K562 (cell line): ENCODE measurements at regions not wholly inside any gene's neighbourhood (a gene's known extent, or its start where the extent isn't known, plus 50 kb on each side); places are given as distances from the start of the nearest gene placed in this dataset.
A peak's percentile ranks its signal among the peaks of the same experiment; 100 is the strongest.

ENCODE experiments used
- ATAC-seq: fragments of 200-7000 bp; cut with Tn5 transposase; 3 replicates; pipeline ENCODE4 v1.9.1; 2020; ENCODE audit warnings: moderate library complexity
- BruUV-seq: library from RNA; stranded (reverse); fragments of 400-500 nt; replicated peaks from 2 replicates; lab custom pipeline; 2021; lab: Mats Ljungman, UMichigan
- CTCF ChIA-PET: fragments of 300-600 bp; formaldehyde crosslinking; extraction: SDS; loops from one replicate; lab custom pipeline; 2021; ENCODE audit warnings: low intra/inter-chr PET ratio; lab: Yijun Ruan, JAX
- POLR2A ChIA-PET: fragments of 300-600, 350-650 bp; sonication (Branson Sonifier 250); formaldehyde crosslinking; extraction: SDS; loops from one replicate; lab custom pipeline; 2021; ENCODE audit warnings: antibody characterized with exemption, inconsistent platforms; lab: Yijun Ruan, JAX
- DNase-seq, 4 experiments: peaks; one replicate each; pipeline versions ENCODE4 v3.0.0 to v3.0.0-alpha.2; 2011 to 2018; ENCODE audit warnings: low spot score in 3 of 4, mixed read lengths in 3 of 4; ENCODE audit errors: extremely low read depth in 1 of 4
- FAIRE-seq: peaks from 2 replicates; lab custom pipeline; 2011; peaks lifted over from hg19 to GRCh38; lab: Jason Lieb, UNC
- H2AFZ ChIP-seq: 2 replicates; pipeline ENCODE4 v1.6.0; 2011; ENCODE audit warnings: low read depth, low read length, control low read depth, inconsistent platforms
- H3K27ac ChIP-seq: fragments of 200-600 bp; 3 replicates; pipeline ENCODE4 v1.8.0; 2011; ENCODE audit warnings: low read depth, mild to moderate bottlenecking, control low read depth, inconsistent platforms, low read length, moderate library complexity, mixed read lengths; ENCODE audit errors: extremely low read depth
- H3K27me3 ChIP-seq, 2 experiments: fragments of 300-600 bp in 1 of 2; 2 replicates in 1 of 2; 3 replicates in 1 of 2; pipeline versions ENCODE4 v1.6.0 to v1.8.0; 2011; ENCODE audit warnings: inconsistent platforms in 2 of 2, low read length in 2 of 2, mild to moderate bottlenecking in 1 of 2, mixed read lengths in 1 of 2, moderate library complexity in 1 of 2; ENCODE audit not compliant: control insufficient read depth in 2 of 2, insufficient read depth in 2 of 2
- H3K36me3 ChIP-seq: fragments of 300-600 bp; 3 replicates; pipeline ENCODE4 v1.8.0; 2011; ENCODE audit warnings: mild to moderate bottlenecking, low read length, inconsistent platforms; ENCODE audit not compliant: control insufficient read depth, insufficient read depth
- H3K4me1 ChIP-seq, 2 experiments: fragments of 200-600 bp in 1 of 2; replicated peaks in 1 of 2; 2 replicates in 1 of 2; 3 replicates in 1 of 2; pipeline versions ENCODE4 v1.5.1 to v1.8.0; 2011; ENCODE audit warnings: inconsistent platforms in 2 of 2, low read length in 2 of 2, mild to moderate bottlenecking in 1 of 2, mixed read lengths in 1 of 2, moderate library complexity in 1 of 2; ENCODE audit not compliant: control insufficient read depth in 2 of 2, insufficient read depth in 2 of 2
- H3K4me2 ChIP-seq: 2 replicates; pipeline ENCODE4 v1.6.1; 2011; ENCODE audit warnings: low read length, control low read depth, inconsistent platforms, mixed read lengths; ENCODE audit not compliant: insufficient read depth
- H3K4me3 ChIP-seq: fragments of 200-600 bp; sonication (generic), shearing (Covaris generic); 2 replicates; pipeline ENCODE4 v1.5.1; 2016; ENCODE audit warnings: control low read depth, inconsistent platforms
- H3K79me2 ChIP-seq: fragments of 200-600 bp; 3 replicates; pipeline ENCODE4 v1.8.0; 2011; ENCODE audit warnings: low read length, inconsistent platforms; ENCODE audit not compliant: control insufficient read depth, insufficient read depth
- H3K9ac ChIP-seq, 2 experiments: 2 replicates each; pipeline versions ENCODE4 v1.6.0 to v1.6.1; 2011; ENCODE audit warnings: low read depth in 2 of 2, low read length in 2 of 2, control low read depth in 1 of 2, inconsistent platforms in 1 of 2, mild to moderate bottlenecking in 1 of 2, mixed read lengths in 1 of 2; ENCODE audit not compliant: insufficient read depth in 1 of 2
- H3K9me1 ChIP-seq: one replicate; pipeline ENCODE4 v1.6.0; 2011; ENCODE audit warnings: inconsistent platforms, mild to moderate bottlenecking, low read length, moderate library complexity; ENCODE audit not compliant: control insufficient read depth, insufficient read depth
- H3K9me3 ChIP-seq: replicated peaks from 2 replicates; pipeline ENCODE4 v1.5.1; 2011; ENCODE audit warnings: low read depth, low read length, inconsistent platforms; ENCODE audit not compliant: control insufficient read depth, insufficient read depth
- H4K20me1 ChIP-seq: replicated peaks from 2 replicates; pipeline ENCODE4 v1.6.1; 2011; ENCODE audit warnings: low read length, inconsistent platforms, mixed read lengths; ENCODE audit not compliant: control insufficient read depth, insufficient read depth
- C11orf30 ChIP-seq: fragments of 450-650 bp; IDR thresholded peaks from 2 replicates; pipeline ENCODE4 v1.6.1; 2016; ENCODE audit warnings: low read depth, mild to moderate bottlenecking
- CBFB ChIP-seq: sonication (generic); formaldehyde crosslinking; IDR thresholded peaks from 2 replicates; pipeline ENCODE4 v1.4.0; 2020; ENCODE audit warnings: mild to moderate bottlenecking, missing genetic modification reagents
- DPF2 ChIP-seq: fragments of 450-650 bp; IDR thresholded peaks from 2 replicates; pipeline ENCODE4 v1.6.1; 2016
- ELF4 ChIP-seq: fragments of 450-650 bp; formaldehyde crosslinking; IDR thresholded peaks from 2 replicates; pipeline ENCODE4 v1.4.0; 2022; ENCODE audit warnings: missing genetic modification characterization
- MAFF ChIP-seq: IDR thresholded peaks from 2 replicates; pipeline ENCODE4 v1.6.1; 2012; ENCODE audit warnings: low read length, improper control_type of control experiment
- MAFG ChIP-seq: fragments of 450-650 bp; conservative IDR thresholded peaks from 2 replicates; pipeline ENCODE4 v1.6.1; 2016; ENCODE audit warnings: missing genetic modification characterization, missing compliant biosample characterization
- NFE2L1 ChIP-seq: fragments of 450-650 bp; IDR thresholded peaks from 2 replicates; pipeline ENCODE4 v1.6.1; 2016; ENCODE audit warnings: missing genetic modification characterization, low read depth, mild to moderate bottlenecking, missing compliant biosample characterization, moderate library complexity, borderline replicate concordance
- RBFOX2 ChIP-seq: fragments of 200-400 bp; formaldehyde crosslinking; IDR thresholded peaks from 2 replicates; pipeline ENCODE4 v1.6.1; 2017; ENCODE audit warnings: low read depth, mild to moderate bottlenecking, low read length, moderate library complexity
- SMARCC2 ChIP-seq: fragments of 450-650 bp; IDR thresholded peaks from 2 replicates; pipeline ENCODE4 v1.6.1; 2017; ENCODE audit warnings: antibody characterized with exemption, moderate library complexity, mild to moderate bottlenecking, low read depth
- SP1 ChIP-seq: sonication (generic); formaldehyde crosslinking; IDR thresholded peaks from 2 replicates; pipeline ENCODE4 v1.8.1; 2022; ENCODE audit warnings: mild to moderate bottlenecking, missing genetic modification reagents
- TAF9B ChIP-seq: fragments of 450-650 bp; IDR thresholded peaks from 2 replicates; pipeline ENCODE4 v1.6.1; 2018; ENCODE audit warnings: mild to moderate bottlenecking; ENCODE audit not compliant: partially characterized antibody
- ZNF644 ChIP-seq: fragments of 200-800 bp; sonication (Bioruptor generic); IDR thresholded peaks from 2 replicates; pipeline ENCODE4 v1.6.1; 2016; ENCODE audit warnings: low read depth, missing genetic modification characterization, missing compliant biosample characterization
- ZNF75A ChIP-seq: fragments of 450-650 bp; formaldehyde crosslinking; IDR thresholded peaks from 2 replicates; pipeline ENCODE4 v1.4.0; 2020; ENCODE audit warnings: mild to moderate bottlenecking
- whole genome bisulfite sequencing: fragments of 100-300 bp; shearing (Covaris generic); methylation state at CpG from one replicate; pipeline ENCODE4 v1.1.6; 2016; ENCODE audit warnings: low coverage, mixed read lengths; ENCODE audit not compliant: insufficient coverage; ENCODE audit errors: missing lambda C conversion rate; 5-methylcytosine and 5-hydroxymethylcytosine counted together
- in situ Hi-C: fragments of 300-500 bp; cut with MboI; formaldehyde crosslinking; loops from 4 replicates; pipeline ENCODE4 v1.15.0; 2018; ENCODE audit warnings: inconsistent platforms, mixed read lengths
- intact Hi-C: fragments of 100-400 bp; cut with micrococcal nuclease; formaldehyde crosslinking; loops from 2 replicates; pipeline ENCODE4 v1.14.2; 2022
- TF ChIP-seq, protein P1 (sequence below): fragments of 200-800 bp; sonication (Bioruptor generic); IDR thresholded peaks from 2 replicates; pipeline ENCODE4 v1.6.1; 2016; ENCODE audit warnings: missing genetic modification characterization, missing compliant biosample characterization
- TF ChIP-seq, protein P2 (sequence below): conservative IDR thresholded peaks from 2 replicates; pipeline ENCODE4 v1.6.1; 2011; ENCODE audit warnings: low read depth, mild to moderate bottlenecking, low read length; ENCODE audit not compliant: control insufficient read depth
- TF ChIP-seq, protein P3 (sequence below): sonication (generic); formaldehyde crosslinking; IDR thresholded peaks from 2 replicates; pipeline ENCODE4 v1.8.1; 2022; ENCODE audit warnings: missing genetic modification reagents

DNA sequence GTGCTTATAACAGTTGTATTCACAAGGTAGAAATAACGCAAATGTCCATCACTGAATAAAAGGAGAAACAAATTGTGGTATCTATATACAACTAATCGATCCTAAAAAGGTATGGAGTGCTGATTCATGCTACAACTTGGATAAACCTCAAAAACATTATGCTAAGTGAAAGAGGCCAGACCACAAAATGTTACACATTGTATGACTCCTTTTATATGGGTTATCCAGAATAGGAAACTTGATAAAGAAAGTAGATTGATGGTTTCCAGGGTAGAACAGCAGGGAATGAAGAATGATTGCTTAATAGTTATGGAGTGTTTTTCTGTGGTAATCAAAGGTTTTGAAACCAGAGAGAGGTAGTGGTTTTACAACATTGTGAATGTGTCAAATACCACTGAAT, 432.2 kb upstream of the TRIB2 start:
- peak overlapping the region in 1 of 2 experiments; percentile 76; a peak in 1 of 4 replicates for H3K9ac ChIP-seq
- 36% methylated on average over 2 of the region's 2 CpGs for WGBS
- ATAC-seq: no peak
- TF ChIP-seq NFE2L1 (tag): 0 out of 2 replicates have a peak, but pooled peaks have one; percentile 12
- no peak for TF ChIP-seq SMARCC2
- no peak for TF ChIP-seq ELF4 (CRISPR knock-in tag)
- TF ChIP-seq TAF9B: no peak
- TF ChIP-seq, protein P1, sequence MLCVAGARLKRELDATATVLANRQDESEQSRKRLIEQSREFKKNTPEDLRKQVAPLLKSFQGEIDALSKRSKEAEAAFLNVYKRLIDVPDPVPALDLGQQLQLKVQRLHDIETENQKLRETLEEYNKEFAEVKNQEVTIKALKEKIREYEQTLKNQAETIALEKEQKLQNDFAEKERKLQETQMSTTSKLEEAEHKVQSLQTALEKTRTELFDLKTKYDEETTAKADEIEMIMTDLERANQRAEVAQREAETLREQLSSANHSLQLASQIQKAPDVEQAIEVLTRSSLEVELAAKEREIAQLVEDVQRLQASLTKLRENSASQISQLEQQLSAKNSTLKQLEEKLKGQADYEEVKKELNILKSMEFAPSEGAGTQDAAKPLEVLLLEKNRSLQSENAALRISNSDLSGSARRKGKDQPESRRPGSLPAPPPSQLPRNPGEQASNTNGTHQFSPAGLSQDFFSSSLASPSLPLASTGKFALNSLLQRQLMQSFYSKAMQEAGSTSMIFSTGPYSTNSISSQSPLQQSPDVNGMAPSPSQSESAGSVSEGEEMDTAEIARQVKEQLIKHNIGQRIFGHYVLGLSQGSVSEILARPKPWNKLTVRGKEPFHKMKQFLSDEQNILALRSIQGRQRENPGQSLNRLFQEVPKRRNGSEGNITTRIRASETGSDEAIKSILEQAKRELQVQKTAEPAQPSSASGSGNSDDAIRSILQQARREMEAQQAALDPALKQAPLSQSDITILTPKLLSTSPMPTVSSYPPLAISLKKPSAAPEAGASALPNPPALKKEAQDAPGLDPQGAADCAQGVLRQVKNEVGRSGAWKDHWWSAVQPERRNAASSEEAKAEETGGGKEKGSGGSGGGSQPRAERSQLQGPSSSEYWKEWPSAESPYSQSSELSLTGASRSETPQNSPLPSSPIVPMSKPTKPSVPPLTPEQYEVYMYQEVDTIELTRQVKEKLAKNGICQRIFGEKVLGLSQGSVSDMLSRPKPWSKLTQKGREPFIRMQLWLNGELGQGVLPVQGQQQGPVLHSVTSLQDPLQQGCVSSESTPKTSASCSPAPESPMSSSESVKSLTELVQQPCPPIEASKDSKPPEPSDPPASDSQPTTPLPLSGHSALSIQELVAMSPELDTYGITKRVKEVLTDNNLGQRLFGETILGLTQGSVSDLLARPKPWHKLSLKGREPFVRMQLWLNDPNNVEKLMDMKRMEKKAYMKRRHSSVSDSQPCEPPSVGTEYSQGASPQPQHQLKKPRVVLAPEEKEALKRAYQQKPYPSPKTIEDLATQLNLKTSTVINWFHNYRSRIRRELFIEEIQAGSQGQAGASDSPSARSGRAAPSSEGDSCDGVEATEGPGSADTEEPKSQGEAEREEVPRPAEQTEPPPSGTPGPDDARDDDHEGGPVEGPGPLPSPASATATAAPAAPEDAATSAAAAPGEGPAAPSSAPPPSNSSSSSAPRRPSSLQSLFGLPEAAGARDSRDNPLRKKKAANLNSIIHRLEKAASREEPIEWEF (CRISPR knock-in tag): peak; percentile 57; the same call in 1 of the 2 replicates
- TF ChIP-seq DPF2: peak; percentile 52; the same call in 1 of the 2 replicates
- peak; percentile 34; the same call in 1 of the 2 replicates for TF ChIP-seq RBFOX2
- no peak for TF ChIP-seq MAFF
- TF ChIP-seq, protein P2, sequence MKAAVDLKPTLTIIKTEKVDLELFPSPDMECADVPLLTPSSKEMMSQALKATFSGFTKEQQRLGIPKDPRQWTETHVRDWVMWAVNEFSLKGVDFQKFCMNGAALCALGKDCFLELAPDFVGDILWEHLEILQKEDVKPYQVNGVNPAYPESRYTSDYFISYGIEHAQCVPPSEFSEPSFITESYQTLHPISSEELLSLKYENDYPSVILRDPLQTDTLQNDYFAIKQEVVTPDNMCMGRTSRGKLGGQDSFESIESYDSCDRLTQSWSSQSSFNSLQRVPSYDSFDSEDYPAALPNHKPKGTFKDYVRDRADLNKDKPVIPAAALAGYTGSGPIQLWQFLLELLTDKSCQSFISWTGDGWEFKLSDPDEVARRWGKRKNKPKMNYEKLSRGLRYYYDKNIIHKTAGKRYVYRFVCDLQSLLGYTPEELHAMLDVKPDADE: no peak
- TF ChIP-seq ZNF644 (tag): no peak
- TF ChIP-seq C11orf30: peak; percentile 61; the same call in 1 of the 2 replicates
- TF ChIP-seq MAFG (tag): 0 out of 2 replicates have a peak, but pooled peaks have one; percentile 47
- TF ChIP-seq, protein P3, sequence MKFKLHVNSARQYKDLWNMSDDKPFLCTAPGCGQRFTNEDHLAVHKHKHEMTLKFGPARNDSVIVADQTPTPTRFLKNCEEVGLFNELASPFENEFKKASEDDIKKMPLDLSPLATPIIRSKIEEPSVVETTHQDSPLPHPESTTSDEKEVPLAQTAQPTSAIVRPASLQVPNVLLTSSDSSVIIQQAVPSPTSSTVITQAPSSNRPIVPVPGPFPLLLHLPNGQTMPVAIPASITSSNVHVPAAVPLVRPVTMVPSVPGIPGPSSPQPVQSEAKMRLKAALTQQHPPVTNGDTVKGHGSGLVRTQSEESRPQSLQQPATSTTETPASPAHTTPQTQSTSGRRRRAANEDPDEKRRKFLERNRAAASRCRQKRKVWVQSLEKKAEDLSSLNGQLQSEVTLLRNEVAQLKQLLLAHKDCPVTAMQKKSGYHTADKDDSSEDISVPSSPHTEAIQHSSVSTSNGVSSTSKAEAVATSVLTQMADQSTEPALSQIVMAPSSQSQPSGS: no peak
- TF ChIP-seq CBFB (CRISPR knock-in tag): no peak
- TF ChIP-seq SP1: no peak
- TF ChIP-seq ZNF75A: 0 out of 2 replicates have a peak, but pooled peaks have one; percentile 49

More for the DNA sequence above, 432.2 kb upstream of the TRIB2 start:
- peaks cover 7 to 28% of the 10 kb centered on the region in 2 experiments; a peak in 4 of 5 replicates for H3K4me1 ChIP-seq
- peaks cover 7% of the 10 kb centered on the region; the same call in 1 of the 3 replicates for H3K36me3 ChIP-seq
- H3K27ac ChIP-seq: peak overlapping the region; percentile 40; the same call in 2 of the 3 replicates
- no peak for FAIRE-seq
- H3K9me3 ChIP-seq: no peaks in the 10 kb centered on the region
- H4K20me1 ChIP-seq: no peaks in the 10 kb centered on the region
- H3K9me1 ChIP-seq: no peaks in the 10 kb centered on the region
- H3K4me2 ChIP-seq: peak overlapping the region; percentile 34; the same call in 1 of the 2 replicates
- peaks cover 88% of the 10 kb centered on the region for H3K79me2 ChIP-seq
- intact Hi-C loops: loop anchor here (10.0 kb wide), 1 partner anchor 450 kb away; no protein-coding TSS in a partner anchor
- no peak overlapping the region for H3K4me3 ChIP-seq
- ChIA-PET POLR2A (interaction anchor here (0.8 kb wide), 1 partner anchor 8 kb away, joined by 3 read pairs; no protein-coding TSS in a partner anchor), CTCF (no interaction called here)
- no peak for DNase-seq
- no peaks in the 10 kb centered on the region for H3K27me3 ChIP-seq
- BruUV-seq: no TSS peak
- in situ Hi-C loops: no loop called here
- peak overlapping the region; percentile 18; the same call in 1 of the 2 replicates for H2AFZ ChIP-seq
